HG02884 (cell line): ENCODE measurements at regions not wholly inside any gene's neighbourhood (a gene's known extent, or its start where the extent isn't known, plus 50 kb on each side); places are given as distances from the start of the nearest gene placed in this dataset.

Source experiments
- ATAC-seq: cut with Tn5 transposase; IDR thresholded peaks from one replicate; pipeline ENCODE4 v1.9.1; 2021; ENCODE audit warnings: mild to moderate bottlenecking, moderate library complexity; ENCODE audit not compliant: unreplicated experiment

GRCh38 chr11:135075740-135076139 is 663.7 kb upstream of the B3GAT1 start:
- no peak for ATAC-seq

- no peak for ATAC-seq
These were observed 662.5 kb upstream of the B3GAT1 start for GRCh38 chr11:135074397-135074998.

DNA sequence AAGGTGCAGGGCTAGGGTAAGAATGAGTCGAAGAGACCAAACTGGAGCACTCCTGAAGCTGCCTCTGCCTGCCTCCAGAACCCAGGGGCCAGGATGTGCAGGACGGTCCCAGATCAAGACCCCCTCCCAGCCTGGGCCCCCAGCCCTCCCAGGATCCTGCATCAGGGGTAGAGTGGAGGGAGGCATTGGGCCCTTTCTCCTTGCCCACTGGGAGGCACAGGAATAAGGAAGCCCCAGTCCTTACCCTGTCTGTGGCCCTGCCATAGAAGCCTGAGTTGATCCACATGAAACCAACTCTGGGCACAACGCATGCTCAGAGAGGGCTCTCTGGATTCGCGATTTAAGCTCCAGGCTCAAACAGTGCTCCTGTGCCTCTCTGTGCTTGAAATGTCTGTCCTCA is 661.8 kb upstream of the B3GAT1 start:
- no peak for ATAC-seq

- ATAC-seq, result no peak
These were observed 661.3 kb upstream of the B3GAT1 start for GRCh38 chr11:135073381-135073780.

GRCh38 chr11:135069890-135070289 is 657.8 kb upstream of the B3GAT1 start:
- ATAC-seq, result no peak

DNA sequence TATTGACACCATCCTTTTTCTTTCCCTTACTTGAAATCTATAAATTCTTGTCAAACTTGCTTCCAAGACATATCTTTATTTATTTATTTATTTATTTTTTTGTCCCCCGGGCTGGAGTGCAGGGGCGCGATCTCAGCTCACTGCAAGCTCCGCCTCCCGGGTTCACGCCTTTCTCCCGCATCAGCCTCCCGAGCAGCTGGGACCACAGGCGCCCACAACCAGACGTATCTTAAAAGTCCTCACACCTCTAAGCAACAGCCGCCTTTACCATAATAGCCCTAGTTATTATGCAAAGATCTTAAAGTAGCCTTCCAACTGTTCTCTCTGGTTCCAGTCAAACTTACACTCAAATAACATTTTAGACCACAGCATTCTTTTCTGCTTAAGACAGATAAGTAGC is 657.0 kb upstream of the B3GAT1 start:
- no peak for ATAC-seq

- ATAC-seq, result no peak
These were observed 651.0 kb upstream of the B3GAT1 start for GRCh38 chr11:135062994-135063393.

DNA sequence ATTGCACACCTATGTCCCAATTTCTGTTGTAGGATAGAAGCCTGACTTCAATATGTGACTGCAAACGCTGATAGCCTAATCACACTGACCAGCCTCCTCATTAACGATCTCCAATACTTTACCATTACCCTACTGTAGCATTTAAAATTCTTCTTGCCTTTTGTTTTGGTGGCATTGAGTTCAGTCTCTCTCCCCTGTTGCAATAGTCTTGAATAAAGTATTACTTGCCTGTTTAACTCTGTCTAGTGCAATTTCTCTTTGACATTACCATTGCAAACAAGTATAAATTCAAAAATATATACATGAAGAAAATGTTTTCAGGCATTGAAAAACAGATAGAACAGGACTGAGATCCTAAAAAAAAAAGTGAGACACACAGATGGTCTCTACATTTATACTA is 649.1 kb upstream of the B3GAT1 start:
- ATAC-seq, result no peak

- no peak for ATAC-seq
These were observed 634.9 kb upstream of the B3GAT1 start for GRCh38 chr11:135046986-135047385.

- no peak for ATAC-seq
These were observed 634.5 kb upstream of the B3GAT1 start for GRCh38 chr11:135046556-135046955.

DNA sequence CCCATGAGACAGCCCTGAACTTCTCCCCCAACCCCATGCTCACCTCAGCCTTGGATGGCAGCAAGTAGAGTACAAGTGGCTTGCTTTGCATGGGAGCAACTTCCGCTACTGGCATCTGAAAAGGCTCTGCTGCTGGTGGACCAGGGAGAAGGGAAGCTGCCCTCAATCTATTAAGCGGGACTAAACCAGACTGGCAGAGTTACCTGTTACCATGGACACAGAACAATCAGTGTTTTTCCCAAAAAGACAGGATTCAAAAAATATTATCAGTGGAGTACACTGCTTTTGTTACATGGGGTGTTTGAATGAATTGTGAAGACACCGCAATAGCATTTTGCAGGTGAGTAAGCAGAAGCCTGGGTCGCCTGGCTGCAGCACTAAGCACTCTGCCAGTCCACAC is 631.4 kb upstream of the B3GAT1 start:
- ATAC-seq, result no peak

GRCh38 chr11:135037828-135038227 is 625.8 kb upstream of the B3GAT1 start:
- ATAC-seq, result no peak

DNA sequence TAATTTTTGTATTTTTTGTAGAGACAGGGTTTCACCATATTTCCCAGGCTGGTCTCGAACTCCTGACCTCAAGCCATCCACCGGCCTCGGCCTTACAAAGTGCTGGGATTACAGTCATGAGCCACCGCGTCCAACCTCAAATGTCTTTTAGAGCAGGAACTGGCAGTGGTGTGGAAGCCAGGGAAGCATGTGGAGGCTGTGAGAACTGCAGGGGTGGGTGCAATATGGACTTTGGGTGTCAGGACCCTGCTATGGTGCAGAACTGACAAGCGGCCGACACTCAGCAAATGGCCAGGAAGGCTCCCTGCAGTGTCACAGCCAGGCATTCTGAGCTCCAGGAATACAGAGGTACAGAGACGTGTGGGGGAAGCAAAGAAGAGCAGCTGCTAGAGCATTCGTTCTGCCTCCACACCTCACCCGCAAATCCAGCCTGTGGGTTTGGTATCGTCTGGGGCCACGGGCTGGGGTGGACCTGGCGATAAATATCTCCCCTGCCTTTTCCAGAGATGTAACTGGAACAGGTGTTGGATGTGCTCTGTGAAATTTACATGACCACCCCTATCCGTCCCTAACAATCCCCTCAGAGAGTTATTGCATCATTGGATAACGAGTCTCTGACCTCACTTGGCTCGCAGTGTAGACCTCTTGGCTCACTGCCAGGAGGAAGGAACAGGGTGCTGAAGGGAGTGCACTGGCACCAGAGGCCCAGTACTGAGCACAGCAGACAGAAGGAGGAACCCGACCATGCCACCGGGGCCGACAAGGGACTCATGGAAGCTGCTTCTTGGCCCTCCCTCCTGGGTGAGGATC is 624.7 kb upstream of the B3GAT1 start:
- ATAC-seq, result no peak

DNA sequence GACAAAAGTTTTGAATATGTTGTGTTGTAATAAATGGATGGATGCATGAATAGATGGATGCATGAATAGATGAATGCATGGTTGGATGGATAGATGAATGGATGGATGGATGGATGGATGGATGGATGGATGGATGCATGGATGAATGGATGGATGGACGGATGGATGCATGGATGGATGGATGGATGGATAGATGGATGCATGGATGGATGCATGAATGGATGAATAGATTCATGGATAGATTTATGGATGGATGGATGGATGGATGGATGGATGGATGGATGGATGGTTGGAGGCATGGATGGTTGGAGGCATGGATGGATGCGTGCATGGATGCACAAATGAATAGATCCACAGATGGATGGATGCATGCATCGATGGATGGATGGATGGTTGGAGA is 623.2 kb upstream of the B3GAT1 start:
- ATAC-seq, result no peak

GRCh38 chr11:135033540-135033939 is 621.5 kb upstream of the B3GAT1 start:
- ATAC-seq, result no peak

DNA sequence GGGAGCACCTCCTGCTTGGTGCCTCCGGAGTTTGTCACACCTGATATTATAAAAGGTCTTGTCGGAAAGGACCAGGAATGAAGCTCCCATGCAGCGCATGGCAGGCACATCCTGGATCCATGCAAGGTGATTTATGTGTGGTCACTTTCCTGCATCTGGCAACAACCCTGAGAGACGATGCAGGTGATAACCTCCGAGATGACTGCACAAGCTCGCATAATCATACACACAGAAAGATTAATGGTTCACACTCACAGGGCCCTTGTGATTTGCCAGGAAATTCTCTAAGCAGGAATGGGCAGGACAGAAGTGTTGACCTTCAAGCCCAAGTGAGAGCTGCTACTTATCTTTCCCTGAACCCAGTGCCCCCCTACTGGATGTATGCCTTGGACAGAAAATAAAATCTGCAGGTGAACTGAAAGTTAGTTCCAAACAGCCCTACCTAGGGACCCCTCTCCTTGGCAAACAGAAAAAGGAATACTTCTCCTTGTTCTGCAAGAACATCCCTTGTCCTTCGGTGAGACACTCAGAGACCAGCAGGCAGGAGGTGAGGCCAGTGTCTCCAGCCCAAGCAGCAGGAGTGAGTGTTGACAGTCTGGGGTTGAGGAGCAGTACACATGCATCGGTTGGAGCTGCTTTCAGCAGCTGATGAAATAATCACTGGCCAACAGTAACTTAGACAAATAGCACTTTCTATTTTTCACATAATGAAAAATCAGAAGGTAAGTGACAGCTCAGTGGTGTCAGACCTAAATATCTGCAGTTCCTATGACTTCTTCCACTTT is 619.4 kb upstream of the B3GAT1 start:
- no peak for ATAC-seq

- no peak for ATAC-seq
These were observed 615.4 kb upstream of the B3GAT1 start for GRCh38 chr11:135027461-135027860.

- ATAC-seq, result no peak
These were observed 611.5 kb upstream of the B3GAT1 start for GRCh38 chr11:135023499-135023898.

- no peak for ATAC-seq
These were observed 610.4 kb upstream of the B3GAT1 start for GRCh38 chr11:135022454-135022853.

DNA sequence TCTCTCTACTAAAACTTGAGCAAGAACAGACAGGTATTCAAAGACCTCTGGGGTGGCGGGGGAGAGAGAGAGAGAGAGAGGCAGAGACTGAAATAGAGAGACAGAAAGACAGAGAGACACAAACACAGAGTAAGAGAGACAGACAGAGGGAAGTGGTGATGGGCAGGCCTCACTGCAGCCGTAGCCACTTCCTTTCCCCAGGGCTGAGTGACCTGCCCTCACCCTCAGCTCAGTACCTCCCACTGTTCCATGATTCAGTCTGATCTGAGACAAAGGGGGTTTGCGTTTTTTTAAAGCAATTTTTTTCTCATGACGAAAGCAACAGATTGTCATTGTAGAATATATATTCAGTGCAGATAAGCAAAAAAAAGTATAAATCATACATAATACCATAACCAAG is 607.9 kb upstream of the B3GAT1 start:
- ATAC-seq, result no peak

DNA sequence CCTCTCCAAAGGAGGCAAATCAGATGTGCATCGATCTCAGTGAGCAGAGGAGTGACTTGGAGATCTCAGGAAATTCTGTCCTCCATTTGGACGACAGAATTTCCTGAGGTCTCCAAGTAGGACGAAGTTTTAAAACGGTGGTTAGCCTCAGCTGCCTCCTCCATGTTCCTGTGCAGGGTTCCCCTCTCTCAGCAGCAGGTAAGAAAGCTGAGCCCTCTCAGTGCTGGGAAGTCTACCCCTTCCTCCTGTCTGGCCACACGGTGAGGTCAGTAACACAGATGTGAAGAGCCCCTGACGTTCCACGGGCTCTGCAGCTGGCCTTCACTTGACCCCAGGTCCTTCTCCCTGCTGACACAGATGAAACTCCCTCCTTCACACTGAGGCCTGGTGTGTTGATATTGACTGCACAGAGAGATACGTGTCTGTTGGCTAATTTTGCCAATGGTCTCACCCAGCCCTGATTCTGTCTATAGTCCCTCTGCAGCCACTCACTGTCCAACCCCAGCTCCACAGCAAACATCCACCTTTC is 607.4 kb upstream of the B3GAT1 start:
- ATAC-seq, result no peak

- ATAC-seq, result no peak
These were observed 605.3 kb upstream of the B3GAT1 start for GRCh38 chr11:135017296-135017695.
